ENCODE measurements at regions not wholly inside any gene's neighbourhood (a gene's known extent, or its start where the extent isn't known, plus 50 kb on each side); places are given as distances from the start of the nearest gene placed in this dataset.

DNA sequence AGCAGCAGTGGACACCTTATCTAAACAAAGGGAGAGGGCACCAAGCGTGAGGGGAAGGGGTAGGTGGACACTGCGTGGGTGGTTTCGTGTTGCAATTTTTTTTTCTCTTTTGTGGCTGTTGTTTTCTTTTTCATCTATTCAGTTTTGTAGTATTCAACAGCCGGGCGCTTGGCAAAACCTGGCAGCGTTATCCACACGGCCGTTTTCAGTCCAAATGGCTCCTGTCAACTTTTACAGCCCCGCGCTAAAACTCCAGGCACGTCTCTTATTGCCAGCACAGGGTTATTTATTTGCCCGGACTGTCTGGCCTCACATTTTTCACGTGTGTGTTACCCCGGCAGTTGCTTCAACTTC, 192.2 kb downstream of the BCOR start:
- DNase-seq = peak in 2 of 3 experiments; percentile 54 to 81

DNA sequence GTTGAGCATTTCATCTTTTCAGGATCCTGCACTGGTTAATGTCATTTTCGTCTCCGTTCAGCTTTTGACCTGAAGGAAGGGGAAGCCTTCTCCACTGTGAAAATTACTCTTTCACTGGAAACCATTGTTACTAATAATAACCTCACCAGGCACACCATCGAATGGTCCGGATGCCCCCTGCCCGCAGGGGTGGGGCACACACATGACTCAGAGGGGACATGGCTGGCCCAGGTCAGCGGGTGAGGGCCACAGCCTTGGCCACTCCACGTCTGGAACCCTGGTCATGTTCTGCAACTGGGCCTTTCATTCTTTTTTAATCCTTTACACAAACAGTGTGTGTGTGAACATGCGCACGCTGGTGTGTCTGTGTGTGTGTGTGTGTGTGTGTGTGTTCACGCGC, 191.8 kb downstream of the BCOR start:
- no peak for DNase-seq

DNA sequence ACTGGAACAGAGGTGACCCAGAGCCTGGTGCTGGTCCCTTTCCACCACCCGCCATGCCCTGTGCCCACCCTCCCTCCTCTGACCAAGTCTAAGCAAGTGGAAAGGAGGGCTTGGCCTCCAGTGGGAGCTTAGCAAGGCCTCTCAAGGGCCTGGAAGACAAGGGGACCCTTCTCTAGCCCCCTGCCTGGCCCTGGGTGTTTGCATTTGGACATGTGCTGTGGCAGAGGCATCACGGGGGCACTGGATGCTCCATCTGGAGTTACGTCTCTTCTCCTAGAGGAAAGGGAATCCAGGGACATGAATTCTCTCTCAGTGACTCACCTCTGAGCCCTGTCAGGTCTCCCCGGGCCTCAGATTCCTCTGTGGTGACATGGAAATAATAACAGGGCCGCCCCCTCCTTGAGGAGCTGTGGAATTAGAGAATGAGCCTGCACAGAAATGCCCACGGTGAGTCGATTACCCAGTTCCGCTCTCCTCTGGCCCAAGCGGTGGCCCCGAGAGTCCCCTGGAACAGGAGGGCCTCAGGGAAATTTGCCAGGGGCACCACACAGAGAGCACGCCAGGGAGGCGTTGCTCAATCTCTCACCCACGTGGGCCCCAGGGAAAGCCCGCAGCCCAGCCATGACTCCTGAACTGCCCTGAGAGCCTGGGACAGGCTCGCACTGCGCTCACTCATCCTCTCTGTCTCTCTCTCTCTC, 189.6 kb downstream of the BCOR start:
- no peak for DNase-seq

DNA sequence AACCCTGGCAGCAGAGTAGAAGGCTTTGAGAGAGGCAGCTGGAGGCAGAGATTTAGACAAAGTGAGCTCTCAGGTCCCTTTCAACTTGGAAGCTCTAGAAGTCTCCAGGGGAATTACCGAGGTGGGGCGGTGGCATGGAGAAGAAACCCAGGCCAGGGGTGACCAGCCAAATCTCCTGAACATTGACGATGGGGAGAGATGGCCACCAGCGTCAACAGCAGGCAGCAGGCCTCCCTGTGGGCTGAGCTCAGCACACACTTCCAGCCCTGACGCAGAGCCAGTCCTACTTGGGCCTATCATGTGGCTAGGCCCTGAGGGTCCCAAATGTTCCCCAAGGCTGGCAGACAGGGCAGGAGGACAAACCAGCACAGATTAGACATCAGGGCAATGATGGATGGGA, 187.8 kb downstream of the BCOR start:
- DNase-seq = no peak

DNA sequence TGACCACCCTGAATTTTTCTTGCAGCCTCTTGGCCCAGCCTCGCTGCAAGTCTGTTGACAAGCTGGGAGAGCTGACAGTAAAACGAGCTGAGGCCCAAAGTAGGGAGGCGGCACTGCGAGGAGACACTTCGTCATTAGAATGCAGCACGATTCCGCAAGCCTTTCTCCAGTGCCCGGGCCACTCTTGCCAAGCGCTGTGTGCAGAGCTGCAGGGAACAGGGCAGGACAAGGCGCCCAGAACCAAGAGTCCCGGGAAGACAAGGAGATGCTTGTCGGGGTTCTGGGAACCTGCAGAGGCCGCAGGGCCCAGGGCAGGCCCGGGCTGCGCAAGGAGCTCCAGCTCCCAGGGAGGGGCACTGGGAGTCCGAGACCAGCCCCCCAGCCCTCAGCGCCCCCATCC, 187.1 kb downstream of the BCOR start:
- no peak for DNase-seq

DNA sequence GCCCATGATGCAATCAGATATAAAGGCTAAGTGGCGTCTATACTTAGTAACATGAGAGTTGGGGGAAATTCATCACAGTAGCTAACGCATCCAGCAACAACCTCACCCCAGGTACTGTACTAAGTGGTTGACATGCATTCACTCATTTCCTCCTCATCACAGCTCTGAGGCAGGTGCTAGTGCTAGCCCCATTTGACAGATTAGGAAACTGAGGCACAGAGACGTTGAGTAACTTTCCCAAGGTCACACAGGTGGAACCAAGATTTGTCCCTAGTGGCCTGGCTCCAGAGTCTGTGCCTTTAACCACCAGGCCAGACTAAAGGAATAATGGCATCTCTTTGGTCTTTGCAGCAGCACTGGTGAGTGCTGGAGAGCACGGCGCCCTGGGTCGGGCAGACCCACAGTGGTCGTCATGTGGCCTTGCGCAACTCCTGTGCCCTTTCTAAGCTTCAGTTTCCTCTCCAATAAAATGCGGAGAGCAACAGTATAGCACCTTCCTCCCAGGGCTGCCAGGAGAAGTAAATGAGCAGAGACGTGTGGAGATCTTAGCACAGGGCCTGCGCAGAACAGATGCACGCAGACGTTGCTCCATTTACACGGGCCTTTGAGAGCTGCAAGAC, 186.4 kb downstream of the BCOR start:
- no peak for DNase-seq

DNA sequence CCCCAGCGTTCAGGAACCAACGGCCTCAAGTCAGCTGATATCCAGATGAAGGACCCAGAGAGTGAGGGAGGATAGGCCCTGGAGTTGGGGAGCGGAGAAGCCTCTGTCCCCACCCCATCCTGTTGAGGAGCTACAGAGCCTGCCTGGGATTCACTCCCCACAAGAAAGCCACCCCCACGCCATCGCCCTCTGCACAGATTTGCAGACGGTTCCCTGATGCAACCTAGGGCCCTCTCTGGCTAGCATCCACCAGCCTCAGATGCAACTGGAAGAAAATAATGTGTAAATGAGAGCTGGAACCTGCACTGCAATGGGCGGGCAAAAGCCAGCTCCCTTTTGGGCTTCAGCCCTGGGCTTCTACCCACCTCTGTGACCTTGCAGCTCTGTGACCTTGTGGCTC, 185.6 kb downstream of the BCOR start:
- no peak for DNase-seq

DNA sequence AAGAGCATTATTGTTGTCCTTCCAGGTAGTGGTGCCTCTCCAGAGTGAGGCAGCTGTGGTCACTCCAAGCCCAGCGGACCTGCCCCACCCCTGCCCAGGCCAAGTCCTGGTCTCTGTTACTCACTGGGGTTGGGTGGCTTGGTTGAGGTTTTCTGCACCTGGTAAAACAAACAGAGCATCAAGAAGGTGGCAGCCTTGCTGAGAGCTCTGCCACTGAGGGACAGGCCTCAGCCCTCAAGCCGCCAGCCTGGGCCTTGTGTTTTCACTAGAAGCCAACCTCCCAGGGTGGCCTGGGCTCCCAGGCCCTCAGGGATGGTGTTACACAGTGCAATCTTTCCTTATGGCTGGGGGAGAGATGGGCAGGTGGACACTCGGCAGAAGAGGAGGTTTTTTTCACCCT, 182.7 kb downstream of the BCOR start:
- no peak for DNase-seq

DNA sequence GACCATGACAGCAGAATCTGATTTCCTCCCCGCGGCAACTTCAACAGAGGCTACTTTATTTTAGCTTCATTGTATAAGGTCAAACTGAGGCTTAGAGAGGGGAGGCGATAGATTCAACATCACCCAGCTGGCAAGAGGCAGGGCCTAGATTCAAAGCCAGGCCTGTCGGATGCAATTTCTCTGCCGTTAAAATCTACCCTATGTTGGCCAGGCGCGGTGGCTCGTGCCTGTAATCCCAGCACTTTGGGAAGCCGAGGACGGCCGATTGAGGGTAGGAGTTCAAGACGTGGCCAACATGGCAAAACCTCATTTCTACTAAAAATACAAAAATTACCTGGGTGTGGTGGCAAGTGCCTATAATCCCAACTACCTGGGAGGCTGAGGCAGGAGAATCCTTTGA, 182.2 kb downstream of the BCOR start:
- no peak for DNase-seq

DNA sequence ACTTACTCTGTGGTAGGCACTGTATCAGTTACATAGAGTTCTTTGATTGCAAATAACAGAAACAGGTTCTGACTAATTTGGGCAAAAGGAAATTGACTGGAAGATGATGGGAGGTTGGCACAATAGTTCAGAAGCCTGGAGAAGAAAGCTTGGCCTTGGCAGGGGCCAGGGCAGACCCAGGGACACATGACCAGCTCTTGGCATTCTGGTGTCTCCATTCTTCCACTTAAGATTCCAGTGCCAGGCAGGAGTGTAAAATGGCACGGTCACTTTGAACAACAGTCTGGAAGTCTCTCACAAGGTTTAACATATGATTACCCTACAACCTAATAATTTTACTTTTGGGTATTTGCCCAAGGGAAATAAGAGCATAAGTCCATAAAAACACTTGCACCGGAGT, 175.9 kb downstream of the BCOR start:
- no peak for DNase-seq

DNA sequence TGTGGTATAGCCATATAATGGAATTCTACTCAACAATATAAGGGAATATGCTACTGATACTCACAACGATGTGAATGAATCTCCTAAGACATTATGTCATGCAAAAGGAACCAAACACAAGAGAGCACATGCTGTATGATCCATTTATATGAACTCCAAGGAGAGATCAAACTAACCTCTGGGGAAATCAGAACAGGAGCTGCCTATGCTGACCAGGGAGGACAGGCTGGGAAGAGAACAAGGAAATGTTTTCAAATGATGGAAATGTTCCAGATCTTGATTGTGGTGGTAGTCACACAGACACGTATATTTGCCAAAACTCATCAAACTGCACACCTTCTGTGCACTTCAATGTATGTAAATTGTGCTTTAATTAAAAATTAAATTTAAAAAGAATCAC, 175.3 kb downstream of the BCOR start:
- DNase-seq = no peak

DNA sequence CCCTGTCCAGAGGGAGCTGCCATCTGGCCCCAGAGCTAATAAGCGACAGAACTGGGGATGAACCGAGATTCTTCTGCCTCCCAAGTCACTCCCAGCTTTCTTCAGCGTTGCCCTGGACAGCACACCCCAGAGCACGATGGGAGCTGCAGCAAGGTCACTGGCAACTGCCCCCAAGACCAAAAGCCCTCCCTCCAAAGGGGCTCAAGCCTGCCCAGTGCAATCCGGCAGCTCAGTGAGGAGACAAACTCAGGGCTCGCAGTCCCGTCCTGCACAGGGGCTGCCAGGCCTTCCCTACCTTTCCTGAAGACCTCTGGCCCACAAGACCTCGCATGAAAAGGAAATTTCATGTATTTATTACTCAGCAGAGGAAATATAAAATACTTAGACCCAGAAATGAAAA, 174.8 kb downstream of the BCOR start:
- DNase-seq = no peak

DNA sequence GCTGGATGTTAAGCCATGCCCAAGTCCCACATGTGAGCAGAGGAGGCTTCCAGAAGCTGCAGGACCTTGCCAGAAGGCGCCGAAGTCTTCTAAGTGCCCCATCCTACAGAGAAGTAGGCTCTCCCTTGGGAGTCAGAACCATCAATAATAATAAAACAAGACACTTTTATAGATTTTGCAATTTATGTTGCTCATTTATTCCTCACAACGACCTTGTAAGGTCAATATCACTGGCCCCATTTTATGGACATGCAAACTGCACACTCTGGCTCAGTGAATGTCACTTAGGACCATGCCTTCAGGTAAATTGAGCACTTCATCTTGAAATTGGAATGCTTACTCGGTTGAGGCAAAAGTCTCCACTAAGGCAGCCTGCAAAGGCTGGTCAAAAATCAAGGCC, 170.4 kb downstream of the BCOR start:
- no peak for DNase-seq

DNA sequence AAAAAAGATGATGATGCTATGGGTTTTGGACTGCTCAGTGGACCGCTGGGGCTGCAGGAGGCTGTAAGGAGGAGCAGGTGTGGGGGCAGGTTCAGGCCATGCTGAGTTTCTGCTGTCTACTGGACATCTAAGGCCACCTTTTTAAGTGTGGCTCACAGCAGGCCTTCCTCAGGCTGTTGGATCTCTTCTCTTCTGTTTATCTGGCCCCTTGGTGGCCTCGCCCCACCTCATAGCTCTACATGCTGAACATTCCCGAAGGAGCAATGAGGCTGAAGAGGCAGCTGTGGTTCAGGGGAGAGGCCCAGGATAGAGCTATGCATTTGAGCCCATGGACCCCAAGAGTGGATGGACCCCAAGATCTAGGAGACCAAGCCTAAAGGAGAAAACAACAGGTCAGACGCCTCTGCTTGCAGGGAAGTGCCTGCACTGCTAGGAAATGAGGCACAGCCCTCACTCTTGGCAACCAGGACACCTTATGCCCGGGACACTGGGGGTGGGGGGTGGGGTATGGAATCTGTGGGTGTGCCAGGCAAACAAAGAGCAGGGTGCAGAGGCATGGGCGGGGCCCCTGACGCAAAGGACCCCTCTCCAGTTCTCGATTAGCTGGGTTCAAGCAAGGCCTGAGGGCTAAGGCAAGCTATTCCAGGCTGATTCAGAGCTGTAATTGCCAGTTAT, 168.9 kb downstream of the BCOR start:
- no peak for DNase-seq

DNA sequence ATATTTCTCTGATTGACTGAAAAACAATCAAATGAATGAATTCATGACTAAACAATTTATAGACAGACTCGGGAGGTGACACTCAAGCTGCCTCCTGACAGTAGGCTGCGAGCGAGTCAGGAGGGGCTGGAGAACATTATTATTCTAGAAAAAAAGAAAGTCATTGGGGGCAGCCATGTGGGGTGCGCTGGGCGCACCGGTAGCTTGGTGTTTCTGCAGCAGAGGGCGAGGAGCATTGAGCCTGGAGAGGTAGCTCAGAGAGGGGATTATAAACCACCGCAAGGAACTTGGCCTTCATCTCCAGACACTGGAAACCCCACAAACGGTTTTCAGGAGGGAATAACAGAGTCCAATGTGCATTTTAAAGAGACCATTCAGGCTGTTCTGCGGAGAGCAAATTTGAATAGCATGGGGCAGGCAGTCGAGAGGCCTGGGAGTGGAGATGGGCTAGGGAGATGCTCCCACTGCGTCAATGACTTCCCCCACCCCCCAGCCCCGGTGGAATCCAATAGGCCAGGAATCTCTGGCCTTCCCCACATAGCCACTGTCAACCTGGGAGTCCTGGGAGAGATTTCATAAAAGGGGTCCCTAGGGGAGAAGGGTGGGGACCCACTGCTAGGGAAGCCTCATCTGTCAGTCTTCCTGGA, 168.3 kb downstream of the BCOR start:
- DNase-seq = no peak

DNA sequence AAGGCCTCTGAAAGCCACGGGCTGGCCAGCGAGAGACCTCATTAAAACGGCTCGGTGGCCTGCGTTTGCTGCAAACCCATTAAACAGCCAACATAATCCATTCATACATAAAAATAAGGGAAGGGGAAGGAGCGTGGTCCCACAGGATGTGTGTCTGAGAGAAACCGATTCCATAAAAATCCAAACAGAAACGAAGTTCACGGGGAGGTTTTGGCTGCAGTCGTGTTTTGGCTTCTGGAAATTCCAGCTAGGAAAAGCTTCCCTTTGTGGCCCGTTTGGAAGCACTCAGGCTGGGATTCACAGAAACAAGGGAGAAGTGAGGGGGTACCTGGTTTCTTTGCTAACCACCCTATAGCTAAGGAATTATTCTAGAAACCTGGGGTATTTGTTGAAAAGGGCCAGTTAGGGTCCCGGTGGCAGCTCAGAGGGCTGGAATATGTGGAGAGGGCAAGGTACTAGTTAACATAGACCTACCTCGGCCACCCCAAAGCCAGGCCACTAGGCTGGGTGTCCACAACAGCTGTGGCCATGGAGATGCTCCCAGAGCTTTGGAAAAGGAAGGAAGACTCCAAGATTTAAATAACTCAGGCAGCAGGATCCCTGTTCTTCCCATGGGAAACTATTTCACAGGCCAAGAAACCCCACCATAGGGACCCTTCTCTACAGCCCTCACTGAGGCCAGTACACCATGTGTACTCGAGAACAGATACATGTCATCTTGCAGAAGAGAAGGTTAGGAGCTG, 166.8 kb downstream of the BCOR start:
- no peak for DNase-seq

DNA sequence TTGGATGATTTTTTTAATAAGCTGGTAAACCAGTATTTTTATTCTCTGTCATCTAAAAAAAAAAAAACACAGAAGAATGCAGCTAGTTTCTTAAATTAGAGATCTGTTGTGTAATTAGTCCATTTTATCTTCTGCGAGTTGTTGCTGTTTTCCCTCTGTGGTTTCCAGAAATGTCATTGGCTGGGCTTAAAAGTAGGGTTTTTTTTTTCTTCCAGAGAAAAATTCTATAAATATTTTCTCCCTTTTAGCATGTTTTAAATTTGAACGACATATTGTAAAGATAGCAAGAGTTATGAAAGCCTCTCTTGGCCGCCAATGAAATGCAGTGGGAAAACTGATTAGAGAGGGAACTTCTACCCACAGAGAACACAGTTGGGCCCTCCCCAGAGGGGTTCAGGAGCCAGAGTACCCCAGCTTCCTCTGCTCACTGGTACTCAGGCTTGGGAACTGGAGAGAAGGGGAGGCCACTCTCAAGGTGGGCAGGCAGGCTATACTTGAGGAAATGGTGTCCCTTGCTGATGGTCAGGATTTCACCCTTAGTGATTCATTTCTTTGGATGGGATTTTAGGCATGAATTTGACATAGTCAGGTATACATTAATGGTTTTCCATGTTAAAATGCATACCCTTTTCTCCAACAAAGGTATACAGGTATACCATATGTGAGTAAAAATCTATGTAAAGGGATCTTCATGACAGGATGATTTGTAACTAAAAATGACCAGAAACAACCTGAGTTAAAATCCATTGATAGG, 166.1 kb downstream of the BCOR start:
- DNase-seq = no peak

DNA sequence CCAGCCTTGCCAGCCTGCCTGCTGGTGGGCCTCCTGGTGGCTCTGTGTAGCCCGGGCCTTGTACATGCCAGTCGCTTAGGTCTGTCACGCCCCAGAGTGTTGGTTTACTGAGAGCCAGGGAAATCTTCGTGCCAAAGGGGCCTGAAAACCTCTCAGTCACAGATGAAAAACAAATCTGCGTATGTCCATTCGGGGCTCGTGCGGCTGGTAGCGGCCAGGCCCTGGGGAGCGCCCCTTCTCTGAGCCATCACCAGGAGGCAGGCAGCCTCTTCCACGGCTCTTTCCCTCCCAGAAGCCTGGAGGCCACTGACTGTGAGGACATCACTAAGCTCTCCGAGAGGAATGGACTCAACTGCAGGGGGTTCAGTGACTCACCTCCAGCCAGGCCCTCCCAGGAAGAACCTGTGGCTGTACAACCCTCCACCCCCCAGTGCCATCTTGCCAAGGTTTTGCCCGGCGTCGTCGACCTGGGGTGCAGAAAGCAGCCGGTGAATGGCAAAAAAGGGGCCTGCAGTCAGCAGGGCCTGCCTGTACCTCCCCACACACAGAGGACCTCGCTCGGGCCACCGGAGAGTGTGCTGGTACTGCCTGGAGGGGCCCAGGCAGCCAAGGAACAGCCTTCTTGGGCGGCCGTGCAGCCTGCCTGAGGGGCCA, 162.2 kb downstream of the BCOR start:
- DNase-seq = no peak

DNA sequence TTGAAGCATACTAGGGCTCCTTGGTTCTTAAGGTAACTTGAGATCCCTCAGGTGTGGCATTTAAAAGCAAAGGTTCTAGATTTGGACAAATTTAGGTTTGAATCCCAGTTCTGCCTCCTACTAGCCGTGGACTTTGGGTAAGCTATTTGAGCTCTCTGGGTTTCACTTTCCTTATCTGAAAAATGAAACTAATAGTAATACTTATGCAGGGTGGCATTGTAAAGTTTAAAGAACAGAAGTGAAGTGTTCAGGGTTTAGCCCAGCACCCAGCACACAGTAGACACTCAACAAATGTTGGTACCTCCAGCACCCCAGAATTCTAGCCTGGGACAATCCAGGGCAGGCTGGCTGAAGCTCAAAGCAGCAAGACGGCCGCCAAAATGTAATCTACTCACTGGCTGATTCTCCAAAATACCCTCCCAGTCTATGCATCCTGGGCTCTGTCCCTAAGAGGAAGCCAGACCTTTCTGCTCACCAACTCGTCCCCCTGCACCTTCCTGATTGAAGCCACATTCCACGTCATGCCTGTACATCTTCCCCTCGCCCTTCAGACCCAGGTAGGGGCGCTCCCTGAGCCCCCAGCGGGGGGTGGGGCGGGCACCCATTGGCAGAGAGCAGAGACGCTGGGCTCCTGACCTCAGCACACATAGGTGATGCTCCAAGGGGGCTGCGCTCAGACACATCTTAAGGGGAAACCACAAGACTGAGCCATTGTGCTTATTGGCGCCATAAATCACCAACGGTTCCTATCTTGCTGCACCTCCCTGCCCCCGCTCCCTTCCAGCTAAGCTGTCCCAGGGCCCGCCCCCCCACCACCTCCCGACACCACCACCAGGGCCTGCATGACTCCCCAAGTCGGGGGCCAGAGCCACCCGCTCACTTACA, 160.6 kb downstream of the BCOR start:
- no peak for DNase-seq

DNA sequence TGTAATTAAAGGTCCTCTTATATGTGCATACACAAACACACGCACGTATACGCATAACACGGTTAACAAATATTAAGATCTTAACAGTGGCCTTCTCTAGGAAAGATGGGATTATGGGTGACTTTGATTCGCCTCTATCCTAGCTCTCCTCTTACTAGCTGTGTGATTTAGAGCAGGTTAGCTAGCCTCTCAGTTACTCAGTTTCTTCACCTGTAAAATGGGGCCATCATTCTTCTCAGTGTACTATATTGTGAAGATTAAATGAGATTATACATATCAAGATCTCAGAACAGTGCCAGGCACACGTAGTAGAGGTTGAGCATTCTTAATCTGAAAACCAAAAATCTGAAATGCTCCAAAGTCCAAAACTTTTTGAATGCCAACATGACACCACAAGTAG, 159.3 kb downstream of the BCOR start:
- no peak for DNase-seq

DNA sequence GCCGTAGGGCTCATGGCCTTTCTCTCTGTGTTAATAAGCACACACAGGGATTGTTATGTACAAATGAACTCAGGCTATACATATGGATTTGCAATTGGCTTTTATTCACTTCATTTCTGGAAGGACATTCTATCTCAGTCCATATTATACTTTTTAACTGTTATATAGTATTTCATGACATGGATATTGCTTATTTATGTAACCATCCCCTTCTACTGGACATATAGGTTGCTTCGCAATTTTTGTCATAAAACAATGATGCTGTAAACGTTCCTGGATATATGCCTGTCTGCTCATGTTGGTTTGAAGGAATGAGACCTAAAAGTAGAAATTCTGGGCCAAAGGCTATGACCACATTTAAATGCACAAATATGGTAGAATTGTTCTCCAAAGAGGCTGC, 158.1 kb downstream of the BCOR start:
- no peak for DNase-seq

Data from NCI-H1417 (cell line).